Prostate gland (tissue), 2 donors: ENCODE measurements at regions not wholly inside any gene's neighbourhood (a gene's known extent, or its start where the extent isn't known, plus 50 kb on each side); places are given as distances from the start of the nearest gene placed in this dataset.

Experiments used
- DNase-seq: peaks from one replicate; pipeline ENCODE4 v3.0.0-alpha.2; 2019; ENCODE audit warnings: low spot score
- H3K27ac ChIP-seq, 2 donors: fragments of 200-600 bp; sonication (generic); 2 replicates each; pipeline ENCODE4 v1.5.1; 2017 to 2019
- H3K27me3 ChIP-seq: fragments of 200-600 bp; sonication (generic); replicated peaks from 2 replicates; pipeline ENCODE4 v1.5.1; 2019; ENCODE audit not compliant: insufficient read depth
- H3K36me3 ChIP-seq, 2 donors: fragments of 200-600 bp; sonication (generic); 1 replicate in 1 of 2; 2 replicates in 1 of 2; pipeline versions ENCODE4 v1.5.1 to v1.8.1; 2017 to 2019
- H3K4me1 ChIP-seq: fragments of 200-600 bp; sonication (generic); replicated peaks from 2 replicates; pipeline ENCODE4 v1.5.1; 2019
- H3K4me3 ChIP-seq, 2 donors: fragments of 200-600 bp; sonication (generic); 2 replicates each; pipeline ENCODE4 v1.5.1; 2017 to 2019
- H3K9me3 ChIP-seq: fragments of 200-600 bp; sonication (generic); 2 replicates; pipeline ENCODE4 v1.5.1; 2017
- CTCF ChIP-seq, 4 experiments: fragments of 200-600 bp in 2 of 4; fragments of 450-650 bp in 2 of 4; sonication (generic) in 2 of 4; IDR thresholded peaks; 1 replicate in 3 of 4; 2 replicates in 1 of 4; pipeline ENCODE4 v1.5.1; 2016 to 2019; ENCODE audit warnings: antibody characterized with exemption in 4 of 4, mild to moderate bottlenecking in 2 of 4, moderate library complexity in 2 of 4
- POLR2A ChIP-seq: fragments of 450-650 bp; IDR thresholded peaks from one replicate; pipeline ENCODE4 v1.6.1; 2016; ENCODE audit warnings: antibody characterized with exemption, mild to moderate bottlenecking
- POLR2AphosphoS5 ChIP-seq: sonication (generic); formaldehyde crosslinking; IDR thresholded peaks from one replicate; pipeline ENCODE4 v1.6.1; 2017; ENCODE audit warnings: antibody characterized with exemption
- WGBS: methylation state at CpG from one replicate; pipeline ENCODE4 v1.1.5; 2018; 5-methylcytosine and 5-hydroxymethylcytosine counted together
- intact Hi-C: fragments of 100-400 bp; cut with DNase I; formaldehyde crosslinking; loops from one replicate; pipeline ENCODE4 v1.14.2; 2022

GRCh38 chr11:24196733-24197132 is 300.1 kb upstream of the LUZP2 start:
- Histone ChIP-seq H3K36me3 (no peaks in the 10 kb centered on the region), H3K27me3 (no peaks in the 10 kb centered on the region), H3K9me3 (no peaks in the 10 kb centered on the region), H3K4me1 (no peaks in the 10 kb centered on the region), H3K4me3 (no peak overlapping the region), H3K27ac (no peak overlapping the region)
- no peak for DNase-seq
- WGBS = 66% methylated on average over 2 of the region's 2 CpGs
- no peak for TF ChIP-seq POLR2A
- TF ChIP-seq POLR2AphosphoS5 = no peak
- no peak for TF ChIP-seq CTCF (IDR thresholded peaks at IDR 0.05)
- intact Hi-C loops = no loop called here

GRCh38 chr11:24198481-24198880 is 298.4 kb upstream of the LUZP2 start:
- Histone ChIP-seq H3K9me3 (no peaks in the 10 kb centered on the region), H3K4me3 (no peak overlapping the region), H3K4me1 (no peaks in the 10 kb centered on the region), H3K27me3 (no peaks in the 10 kb centered on the region), H3K27ac (no peak overlapping the region), H3K36me3 (no peaks in the 10 kb centered on the region)
- TF ChIP-seq POLR2AphosphoS5 (no peak), CTCF (IDR thresholded peaks at IDR 0.05) (no peak), POLR2A (no peak)
- 85% methylated on average over 5 of the region's 5 CpGs for WGBS
- DNase-seq = no peak
- intact Hi-C loops = no loop called here

- H3K36me3 ChIP-seq = no peaks in the 10 kb centered on the region
- no peak for DNase-seq
- TF ChIP-seq POLR2AphosphoS5 (no peak), POLR2A (no peak), CTCF (IDR thresholded peaks at IDR 0.05) (no peak)
- H3K27me3 ChIP-seq = no peaks in the 10 kb centered on the region
- intact Hi-C loops = no loop called here
- H3K4me1 ChIP-seq = no peaks in the 10 kb centered on the region
- H3K9me3 ChIP-seq = no peaks in the 10 kb centered on the region
- H3K4me3 ChIP-seq = no peak overlapping the region
- 82% methylated on average over 1 of the region's 1 CpG for WGBS
- no peak overlapping the region for H3K27ac ChIP-seq
Observed at GRCh38 chr11:24199461-24199860, 297.4 kb upstream of the LUZP2 start.

GRCh38 chr11:24206030-24206429 is 290.8 kb upstream of the LUZP2 start:
- Histone ChIP-seq H3K9me3 (no peaks in the 10 kb centered on the region), H3K27me3 (no peaks in the 10 kb centered on the region), H3K27ac (no peak overlapping the region), H3K36me3 (no peaks in the 10 kb centered on the region), H3K4me3 (no peak overlapping the region), H3K4me1 (no peaks in the 10 kb centered on the region)
- no peak for DNase-seq
- intact Hi-C loops = no loop called here
- 78% methylated on average over 2 of the region's 2 CpGs for WGBS
- TF ChIP-seq CTCF (IDR thresholded peaks at IDR 0.05) (no peak), POLR2AphosphoS5 (no peak), POLR2A (no peak)

- no peak for DNase-seq
- Histone ChIP-seq H3K27ac (no peak overlapping the region), H3K9me3 (no peaks in the 10 kb centered on the region), H3K4me3 (no peak overlapping the region), H3K27me3 (no peaks in the 10 kb centered on the region), H3K36me3 (no peaks in the 10 kb centered on the region), H3K4me1 (no peaks in the 10 kb centered on the region)
- no peak for TF ChIP-seq POLR2A
- no peak for TF ChIP-seq POLR2AphosphoS5
- TF ChIP-seq CTCF (IDR thresholded peaks at IDR 0.05) = no peak
- intact Hi-C loops = no loop called here
- 54% methylated on average over 1 of the region's 1 CpG for WGBS
Observed at GRCh38 chr11:24206511-24206910, 290.3 kb upstream of the LUZP2 start.
